GM12878 (cell line): ENCODE measurements at regions not wholly inside any gene's neighbourhood (a gene's known extent, or its start where the extent isn't known, plus 50 kb on each side); places are given as distances from the start of the nearest gene placed in this dataset.

Source experiments
- ATAC-seq: fragments of 200-7000 bp; cut with Tn5 transposase; 3 replicates; pipeline ENCODE4 v1.9.1; 2020; ENCODE audit warnings: mild to moderate bottlenecking, moderate library complexity
- BruUV-seq: library from RNA; stranded (reverse); fragments of 400-500 nt; replicated peaks from 2 replicates; lab custom pipeline; 2021; lab: Mats Ljungman, UMichigan
- CTCF ChIA-PET: fragments of 300-600 bp; sonication (Branson Sonifier 250); formaldehyde crosslinking; extraction: SDS; loops from one replicate; lab custom pipeline; 2021; ENCODE audit warnings: inconsistent platforms; lab: Yijun Ruan, JAX
- POLR2A ChIA-PET: fragments of 350-600 bp; formaldehyde crosslinking; extraction: SDS; loops from one replicate; lab custom pipeline; 2021; ENCODE audit warnings: inconsistent platforms; lab: Charles Lee
- RAD21 ChIA-PET: fragments of 300-600 bp; sonication (Branson Sonifier 250); formaldehyde crosslinking; loops from one replicate; lab custom pipeline; 2023; ENCODE audit warnings: antibody characterized with exemption; ENCODE audit not compliant: unreplicated experiment; lab: Charles Lee
- SMC1A ChIA-PET: fragments of 300-600 bp; sonication (Branson Sonifier 250); formaldehyde crosslinking; loops from one replicate; lab custom pipeline; 2023; ENCODE audit not compliant: unreplicated experiment, uncharacterized antibody; lab: Charles Lee
- DNase-seq: peaks from one replicate; pipeline ENCODE4 v3.0.0-alpha.2; 2011; ENCODE audit warnings: low read depth, low spot score
- FAIRE-seq: peaks from 3 replicates; lab custom pipeline; 2011; peaks lifted over from hg19 to GRCh38; lab: Jason Lieb, UNC
- H2AFZ ChIP-seq: 2 replicates; pipeline ENCODE4 v1.6.0; 2011; ENCODE audit warnings: low read depth, low read length, control low read depth; ENCODE audit not compliant: control insufficient read depth
- H3K27ac ChIP-seq: 2 replicates; pipeline ENCODE4 v1.5.1; 2011; ENCODE audit warnings: control low read depth; ENCODE audit not compliant: control insufficient read depth, insufficient read depth
- H3K27me3 ChIP-seq, 2 experiments: replicated peaks in 1 of 2; 2 replicates each; pipeline versions ENCODE4 v1.6.0 to v1.6.1; 2011; ENCODE audit warnings: low read length in 1 of 2; ENCODE audit not compliant: control insufficient read depth in 2 of 2, insufficient read depth in 2 of 2
- H3K36me3 ChIP-seq, 2 experiments: 2 replicates each; pipeline ENCODE4 v1.5.1; 2011; ENCODE audit warnings: low read length in 1 of 2; ENCODE audit not compliant: control insufficient read depth in 2 of 2, insufficient read depth in 2 of 2
- H3K4me1 ChIP-seq: 2 replicates; pipeline ENCODE4 v1.6.1; 2011; ENCODE audit warnings: mild to moderate bottlenecking, low read length, moderate library complexity, mixed read lengths; ENCODE audit not compliant: control insufficient read depth, insufficient read depth
- H3K4me2 ChIP-seq: 2 replicates; pipeline ENCODE4 v1.6.0; 2011; ENCODE audit warnings: control low read depth; ENCODE audit not compliant: control insufficient read depth, insufficient read depth
- H3K4me3 ChIP-seq: fragments of 200-600 bp; sonication (generic); 2 replicates; pipeline ENCODE4 v1.5.1; 2016
- H3K79me2 ChIP-seq: 2 replicates; pipeline ENCODE4 v1.6.0; 2011; ENCODE audit warnings: low read length; ENCODE audit not compliant: control insufficient read depth, insufficient read depth
- H3K9ac ChIP-seq: 2 replicates; pipeline ENCODE4 v1.8.0; 2011; ENCODE audit warnings: low read length, control low read depth, mixed read lengths; ENCODE audit not compliant: control insufficient read depth, insufficient read depth
- H3K9me3 ChIP-seq: replicated peaks from 3 replicates; pipeline ENCODE4 v1.5.1; 2011; ENCODE audit warnings: mild to moderate bottlenecking, low read length; ENCODE audit not compliant: control insufficient read depth, insufficient read depth
- H4K20me1 ChIP-seq: 2 replicates; pipeline ENCODE4 v1.6.0; 2011; ENCODE audit not compliant: control insufficient read depth, insufficient read depth
- BCL11A ChIP-seq: IDR thresholded peaks from 2 replicates; pipeline ENCODE4 v1.6.1; 2011; ENCODE audit warnings: low read depth, low read length
- BMI1 ChIP-seq: fragments of 450-650 bp; IDR thresholded peaks from 2 replicates; pipeline ENCODE4 v1.6.1; 2016; ENCODE audit warnings: mild to moderate bottlenecking, moderate library complexity, borderline replicate concordance
- CBFB ChIP-seq: IDR thresholded peaks from 2 replicates; pipeline ENCODE4 v1.6.1; 2016; ENCODE audit warnings: antibody characterized with exemption, low read depth
- CBX3 ChIP-seq: fragments of 200-600 bp; sonication (generic); IDR thresholded peaks from 2 replicates; pipeline ENCODE4 v1.6.1; 2016; ENCODE audit warnings: low read depth, borderline replicate concordance
- CREM ChIP-seq: IDR thresholded peaks from 2 replicates; pipeline ENCODE4 v1.6.1; 2014; ENCODE audit warnings: antibody characterized with exemption, low read depth
- ELK1 ChIP-seq: IDR thresholded peaks from 2 replicates; pipeline ENCODE4 v1.6.1; 2012; ENCODE audit warnings: low read depth, low read length, improper control_type of control experiment
- EZH2 ChIP-seq: IDR thresholded peaks from 2 replicates; pipeline ENCODE4 v1.6.1; 2012; ENCODE audit warnings: low read depth, mild to moderate bottlenecking, control low read depth, inconsistent platforms, low read length, borderline replicate concordance; ENCODE audit not compliant: control insufficient read depth
- GATAD2B ChIP-seq: fragments of 450-650 bp; conservative IDR thresholded peaks from 2 replicates; pipeline ENCODE4 v1.6.1; 2017; ENCODE audit warnings: low read depth, mild to moderate bottlenecking, moderate library complexity
- HSF1 ChIP-seq: fragments of 150-350 bp; IDR thresholded peaks from 2 replicates; pipeline ENCODE4 v1.6.1; 2014; ENCODE audit warnings: mild to moderate bottlenecking, low read depth, low read length
- IKZF1 ChIP-seq: fragments of 450-650 bp; conservative IDR thresholded peaks from 2 replicates; pipeline ENCODE4 v1.6.1; 2017; ENCODE audit warnings: antibody characterized with exemption, mild to moderate bottlenecking
- NBN ChIP-seq: fragments of 450-650 bp; IDR thresholded peaks from 2 replicates; pipeline ENCODE4 v1.6.1; 2016
- NKRF ChIP-seq: fragments of 450-650 bp; conservative IDR thresholded peaks from 2 replicates; pipeline ENCODE4 v1.6.1; 2017; ENCODE audit warnings: mild to moderate bottlenecking, moderate library complexity
- NR2F1 ChIP-seq: fragments of 450-650 bp; conservative IDR thresholded peaks from 2 replicates; pipeline ENCODE4 v1.6.1; 2017; ENCODE audit warnings: mild to moderate bottlenecking
- WGBS: methylation state at CpG from one replicate; pipeline ENCODE4 v1.1.6; 2016; ENCODE audit warnings: low lambda C conversion rate; ENCODE audit not compliant: insufficient replicate concordance, insufficient coverage; ENCODE audit errors: missing lambda C conversion rate; 5-methylcytosine and 5-hydroxymethylcytosine counted together
- in situ Hi-C: fragments of 300-500 bp; cut with MboI; formaldehyde crosslinking; loops from 9 replicates; pipeline ENCODE4 v1.14.3; 2018; ENCODE audit warnings: mixed read lengths
- intact Hi-C: fragments of 100-400 bp; cut with micrococcal nuclease; formaldehyde crosslinking; loops from one replicate; pipeline ENCODE4 v1.14.2; 2022; ENCODE audit not compliant: unreplicated experiment
- TF ChIP-seq, protein P1 (sequence below): fragments of 450-650 bp; formaldehyde crosslinking; IDR thresholded peaks from 2 replicates; pipeline ENCODE4 v1.4.0; 2022; ENCODE audit warnings: mild to moderate bottlenecking, moderate library complexity
- TF ChIP-seq, protein P2 (sequence below): IDR thresholded peaks from 2 replicates; pipeline ENCODE4 v1.6.1; 2012; ENCODE audit warnings: low read length, inconsistent platforms

DNA sequence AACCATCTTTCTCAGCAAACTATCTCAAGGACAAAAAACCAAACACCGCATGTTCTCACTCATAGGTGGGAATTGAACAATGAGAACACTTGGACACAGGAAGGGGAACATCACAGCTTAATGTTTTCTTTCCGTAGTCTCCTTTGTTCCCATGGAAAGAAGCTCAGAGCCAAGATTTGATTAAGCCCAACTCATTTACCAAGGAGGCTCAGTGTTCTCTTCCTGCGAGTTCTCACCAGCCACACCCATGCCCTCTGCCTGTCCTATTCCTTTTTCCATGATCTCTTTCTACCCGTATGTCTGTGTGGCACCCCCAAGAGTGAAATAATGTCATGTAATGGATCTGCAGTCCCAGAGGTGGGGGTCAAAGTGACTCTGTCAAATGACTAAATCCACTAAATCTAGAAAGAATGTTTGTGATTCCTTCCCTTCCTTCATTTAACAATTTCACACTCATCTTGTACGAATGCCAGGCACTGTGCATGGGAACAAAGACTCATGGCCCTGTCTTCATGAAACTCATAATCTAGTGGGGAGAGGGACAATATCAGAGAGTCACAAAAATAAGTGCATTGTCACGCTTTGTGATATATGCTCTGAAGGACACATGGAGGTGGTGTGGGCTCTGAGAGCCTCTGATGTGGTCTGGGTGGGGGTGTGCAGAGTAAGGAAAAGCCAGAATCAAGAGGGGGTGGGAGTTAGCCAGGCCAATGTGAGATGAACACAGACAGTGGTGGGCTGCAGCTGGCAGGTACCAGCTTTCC, 292.1 kb downstream of the CDC5L start:
- Histone ChIP-seq H3K27ac (no peak overlapping the region), H3K4me2 (no peak overlapping the region), H3K27me3 (no peaks in the 10 kb centered on the region), H3K9ac (no peak overlapping the region), H3K79me2 (no peaks in the 10 kb centered on the region), H3K36me3 (no peaks in the 10 kb centered on the region), H4K20me1 (no peaks in the 10 kb centered on the region), H3K4me3 (no peak overlapping the region), H3K9me3 (no peaks in the 10 kb centered on the region), H3K4me1 (no peaks in the 10 kb centered on the region), H2AFZ (no peak overlapping the region)
- intact Hi-C loops: no loop called here
- FAIRE-seq (no peak), ATAC-seq (no peak), DNase-seq (no peak)
- ChIA-PET RAD21 (interaction anchor here (0.8 to 1.2 kb wide), 2 partner anchors 20 to 58 kb away, joined by 3 read pairs; no protein-coding TSS in a partner anchor), SMC1A (interaction anchor here (0.9 to 1.5 kb wide), 3 partner anchors 12 to 699 kb away, joined by 4 to 5 read pairs (median 5); partner anchors contain the start of gene SUPT3H), POLR2A (no interaction called here), CTCF (interaction anchor here (0.6 to 1.6 kb wide), 2 partner anchors 204 to 814 kb away, joined by 4 to 5 read pairs; no protein-coding TSS in a partner anchor)
- 45% methylated on average over 6 of the region's 6 CpGs for WGBS
- no TSS peak for BruUV-seq
- in situ Hi-C loops: no loop called here
- TF ChIP-seq ELK1 (no peak), NR2F1 (no peak), EZH2 (no peak), GATAD2B (no peak), NKRF (no peak), NBN (no peak), BMI1 (no peak), CBFB (no peak), HSF1 (no peak), CREM (no peak), BCL11A (no peak), CBX3 (no peak), IKZF1 (no peak)
- TF ChIP-seq, protein P1, sequence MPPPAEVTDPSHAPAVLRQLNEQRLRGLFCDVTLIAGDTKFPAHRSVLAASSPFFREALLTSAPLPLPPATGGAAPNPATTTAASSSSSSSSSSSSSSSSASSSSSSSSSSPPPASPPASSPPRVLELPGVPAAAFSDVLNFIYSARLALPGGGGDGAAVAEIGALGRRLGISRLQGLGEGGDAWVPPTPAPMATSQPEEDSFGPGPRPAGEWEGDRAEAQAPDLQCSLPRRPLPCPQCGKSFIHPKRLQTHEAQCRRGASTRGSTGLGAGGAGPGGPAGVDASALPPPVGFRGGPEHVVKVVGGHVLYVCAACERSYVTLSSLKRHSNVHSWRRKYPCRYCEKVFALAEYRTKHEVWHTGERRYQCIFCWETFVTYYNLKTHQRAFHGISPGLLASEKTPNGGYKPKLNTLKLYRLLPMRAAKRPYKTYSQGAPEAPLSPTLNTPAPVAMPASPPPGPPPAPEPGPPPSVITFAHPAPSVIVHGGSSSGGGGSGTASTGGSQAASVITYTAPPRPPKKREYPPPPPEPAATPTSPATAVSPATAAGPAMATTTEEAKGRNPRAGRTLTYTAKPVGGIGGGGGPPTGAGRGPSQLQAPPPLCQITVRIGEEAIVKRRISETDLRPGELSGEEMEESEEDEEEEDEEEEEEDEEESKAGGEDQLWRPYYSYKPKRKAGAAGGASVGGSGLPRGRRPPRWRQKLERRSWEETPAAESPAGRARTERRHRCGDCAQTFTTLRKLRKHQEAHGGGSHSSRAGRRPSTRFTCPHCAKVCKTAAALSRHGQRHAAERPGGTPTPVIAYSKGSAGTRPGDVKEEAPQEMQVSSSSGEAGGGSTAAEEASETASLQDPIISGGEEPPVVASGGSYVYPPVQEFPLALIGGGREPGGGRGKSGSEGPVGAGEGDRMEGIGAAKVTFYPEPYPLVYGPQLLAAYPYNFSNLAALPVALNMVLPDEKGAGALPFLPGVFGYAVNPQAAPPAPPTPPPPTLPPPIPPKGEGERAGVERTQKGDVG: no peak
- TF ChIP-seq, protein P2, sequence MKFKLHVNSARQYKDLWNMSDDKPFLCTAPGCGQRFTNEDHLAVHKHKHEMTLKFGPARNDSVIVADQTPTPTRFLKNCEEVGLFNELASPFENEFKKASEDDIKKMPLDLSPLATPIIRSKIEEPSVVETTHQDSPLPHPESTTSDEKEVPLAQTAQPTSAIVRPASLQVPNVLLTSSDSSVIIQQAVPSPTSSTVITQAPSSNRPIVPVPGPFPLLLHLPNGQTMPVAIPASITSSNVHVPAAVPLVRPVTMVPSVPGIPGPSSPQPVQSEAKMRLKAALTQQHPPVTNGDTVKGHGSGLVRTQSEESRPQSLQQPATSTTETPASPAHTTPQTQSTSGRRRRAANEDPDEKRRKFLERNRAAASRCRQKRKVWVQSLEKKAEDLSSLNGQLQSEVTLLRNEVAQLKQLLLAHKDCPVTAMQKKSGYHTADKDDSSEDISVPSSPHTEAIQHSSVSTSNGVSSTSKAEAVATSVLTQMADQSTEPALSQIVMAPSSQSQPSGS: no peak
